ENCODE measurements at regions not wholly inside any gene's neighbourhood (a gene's known extent, or its start where the extent isn't known, plus 50 kb on each side); places are given as distances from the start of the nearest gene placed in this dataset.

DNA sequence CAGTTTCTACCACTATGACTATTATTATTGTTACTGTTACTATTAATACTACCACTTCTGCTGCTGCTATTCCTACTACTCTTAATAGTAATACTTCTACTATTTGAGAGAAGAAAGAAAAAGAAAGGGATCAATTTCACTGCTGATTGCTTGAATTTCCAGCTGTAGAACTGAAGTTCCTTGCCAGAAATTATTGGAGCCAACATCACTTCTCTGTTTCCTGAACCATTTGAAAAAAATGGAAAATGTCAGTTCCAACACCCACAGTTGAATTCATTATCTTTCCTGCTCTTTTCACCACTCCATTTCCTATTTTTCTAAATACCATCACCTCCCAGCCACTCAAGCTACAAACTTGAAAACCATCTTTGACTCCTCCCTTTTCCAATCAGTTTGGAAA, 54.1 kb upstream of the PIK3C2G start:
- Histone ChIP-seq H3K9ac (ENCODE audit: low read length) (no peak overlapping the region), H3K36me3 (replicated peaks; ENCODE audit: low read depth, low read length) (no peaks in the 10 kb centered on the region), H3K79me2 (ENCODE audit: low read length) (no peaks in the 10 kb centered on the region), H3K27me3 (ENCODE audit: low read depth, low read length) (peaks cover 10% of the 10 kb centered on the region; the same call in 1 of the 2 replicates), H4K20me1 (ENCODE audit: insufficient read depth, low read length) (no peaks in the 10 kb centered on the region), H3K27ac (ENCODE audit: low read length) (no peak overlapping the region), H3K4me1 (ENCODE audit: low read length) (peaks cover 24% of the 10 kb centered on the region), H3K4me3 (ENCODE audit: low read length) (no peak overlapping the region), H3K9me3 (ENCODE audit: insufficient read depth, low read length) (no peaks in the 10 kb centered on the region), H2AFZ (ENCODE audit: low read depth, low read length) (no peak overlapping the region), H3K4me2 (ENCODE audit: low read length) (no peak overlapping the region)
- TF ChIP-seq, protein P1, sequence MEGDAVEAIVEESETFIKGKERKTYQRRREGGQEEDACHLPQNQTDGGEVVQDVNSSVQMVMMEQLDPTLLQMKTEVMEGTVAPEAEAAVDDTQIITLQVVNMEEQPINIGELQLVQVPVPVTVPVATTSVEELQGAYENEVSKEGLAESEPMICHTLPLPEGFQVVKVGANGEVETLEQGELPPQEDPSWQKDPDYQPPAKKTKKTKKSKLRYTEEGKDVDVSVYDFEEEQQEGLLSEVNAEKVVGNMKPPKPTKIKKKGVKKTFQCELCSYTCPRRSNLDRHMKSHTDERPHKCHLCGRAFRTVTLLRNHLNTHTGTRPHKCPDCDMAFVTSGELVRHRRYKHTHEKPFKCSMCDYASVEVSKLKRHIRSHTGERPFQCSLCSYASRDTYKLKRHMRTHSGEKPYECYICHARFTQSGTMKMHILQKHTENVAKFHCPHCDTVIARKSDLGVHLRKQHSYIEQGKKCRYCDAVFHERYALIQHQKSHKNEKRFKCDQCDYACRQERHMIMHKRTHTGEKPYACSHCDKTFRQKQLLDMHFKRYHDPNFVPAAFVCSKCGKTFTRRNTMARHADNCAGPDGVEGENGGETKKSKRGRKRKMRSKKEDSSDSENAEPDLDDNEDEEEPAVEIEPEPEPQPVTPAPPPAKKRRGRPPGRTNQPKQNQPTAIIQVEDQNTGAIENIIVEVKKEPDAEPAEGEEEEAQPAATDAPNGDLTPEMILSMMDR (IDR thresholded peaks at IDR 0.05; ENCODE audit: low read depth, low read length) = no peak
- TF ChIP-seq EZH2phosphoT487 (IDR thresholded peaks at IDR 0.05; ENCODE audit: low read depth) = no peak

DNA sequence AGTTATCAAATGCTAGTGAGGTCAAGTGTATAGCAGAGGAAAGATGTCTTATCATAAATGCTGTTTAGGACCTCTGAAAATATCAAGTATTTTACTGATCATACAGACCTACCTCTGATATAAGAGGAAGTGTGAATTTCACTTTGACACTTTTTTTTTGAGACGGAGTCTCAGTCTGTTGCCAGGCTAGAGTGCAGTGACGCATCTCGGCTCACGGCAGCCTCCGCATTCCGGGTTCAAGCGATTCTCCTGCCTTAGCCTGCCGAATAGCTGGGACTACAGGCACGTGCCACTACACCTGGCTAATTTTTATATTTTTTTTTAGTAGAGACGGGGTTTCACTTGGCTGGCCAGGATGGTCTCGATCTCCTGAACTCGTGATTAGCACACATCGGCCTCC, 55.1 kb upstream of the PIK3C2G start:
- H4K20me1 ChIP-seq (ENCODE audit: insufficient read depth, low read length) = no peaks in the 10 kb centered on the region
- peak overlapping the region; percentile 77 for H3K4me2 ChIP-seq (ENCODE audit: low read length)
- no peaks in the 10 kb centered on the region for H3K9me3 ChIP-seq (ENCODE audit: insufficient read depth, low read length)
- H3K27me3 ChIP-seq (ENCODE audit: low read depth, low read length) = peaks cover 10% of the 10 kb centered on the region; the same call in 1 of the 2 replicates
- no peak for TF ChIP-seq EZH2phosphoT487 (IDR thresholded peaks at IDR 0.05; ENCODE audit: low read depth)
- H3K27ac ChIP-seq (ENCODE audit: low read length) = no peak overlapping the region
- peak overlapping the region; percentile 72 for H3K4me3 ChIP-seq (ENCODE audit: low read length)
- no peaks in the 10 kb centered on the region for H3K36me3 ChIP-seq (replicated peaks; ENCODE audit: low read depth, low read length)
- peaks cover 24% of the 10 kb centered on the region for H3K4me1 ChIP-seq (ENCODE audit: low read length)
- peak overlapping the region; percentile 40; the same call in 1 of the 2 replicates for H3K9ac ChIP-seq (ENCODE audit: low read length)
- no peaks in the 10 kb centered on the region for H3K79me2 ChIP-seq (ENCODE audit: low read length)
- H2AFZ ChIP-seq (ENCODE audit: low read depth, low read length) = no peak overlapping the region

DNA sequence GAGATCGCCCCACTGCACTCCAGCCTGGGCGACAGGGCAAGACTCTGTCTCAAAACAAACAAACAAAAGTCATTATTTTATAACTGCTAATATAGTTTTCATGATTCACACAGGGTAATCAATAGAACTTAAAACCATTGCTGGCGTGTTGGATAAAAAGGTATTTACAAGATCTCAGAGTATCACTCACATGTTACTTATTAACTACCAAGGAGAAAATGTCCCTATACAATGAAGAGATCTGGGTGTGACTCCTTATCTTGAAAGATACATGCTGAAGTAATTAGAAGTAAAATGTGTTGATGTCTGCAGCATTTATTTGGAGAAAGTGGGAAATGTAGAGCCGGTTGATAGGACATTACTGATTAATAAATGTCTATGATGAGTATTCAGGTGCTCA, 57.3 kb upstream of the PIK3C2G start:
- TF ChIP-seq, protein P1 (IDR thresholded peaks at IDR 0.05; ENCODE audit: low read depth, low read length) = no peak
- no peak for TF ChIP-seq EZH2phosphoT487 (IDR thresholded peaks at IDR 0.05; ENCODE audit: low read depth)
- H2AFZ ChIP-seq (ENCODE audit: low read depth, low read length) = no peak overlapping the region
- H3K9ac ChIP-seq (ENCODE audit: low read length) = no peak overlapping the region
- H3K4me1 ChIP-seq (ENCODE audit: low read length) = peaks cover 24% of the 10 kb centered on the region
- peaks cover 10% of the 10 kb centered on the region; the same call in 1 of the 2 replicates for H3K27me3 ChIP-seq (ENCODE audit: low read depth, low read length)
- H3K4me2 ChIP-seq (ENCODE audit: low read length) = no peak overlapping the region
- H4K20me1 ChIP-seq (ENCODE audit: insufficient read depth, low read length) = no peaks in the 10 kb centered on the region
- no peaks in the 10 kb centered on the region for H3K79me2 ChIP-seq (ENCODE audit: low read length)
- H3K27ac ChIP-seq (ENCODE audit: low read length) = no peak overlapping the region
- no peak overlapping the region for H3K4me3 ChIP-seq (ENCODE audit: low read length)
- no peaks in the 10 kb centered on the region for H3K36me3 ChIP-seq (replicated peaks; ENCODE audit: low read depth, low read length)
- no peaks in the 10 kb centered on the region for H3K9me3 ChIP-seq (ENCODE audit: insufficient read depth, low read length)

DNA sequence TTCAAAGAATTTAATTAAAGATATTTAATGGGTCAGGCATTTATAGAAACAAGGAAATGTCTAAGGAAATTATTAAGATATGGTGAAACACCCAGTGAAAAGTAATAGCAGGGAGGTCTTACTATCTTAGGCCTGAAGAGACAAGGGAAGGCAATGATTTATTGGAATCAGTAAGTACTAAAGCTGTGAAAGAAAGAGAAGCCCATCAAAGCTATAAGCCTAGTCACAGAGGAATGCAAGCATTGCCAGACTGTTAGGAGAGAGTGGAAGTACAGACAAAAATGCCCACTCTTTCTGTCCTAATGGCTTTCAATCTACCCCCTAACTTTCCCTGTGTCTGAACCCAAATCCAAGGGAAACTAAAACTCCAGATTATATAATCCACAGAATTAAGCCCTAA, 69.2 kb upstream of the PIK3C2G start:
- H4K20me1 ChIP-seq (ENCODE audit: insufficient read depth, low read length) = no peaks in the 10 kb centered on the region

More for the DNA sequence above, 69.2 kb upstream of the PIK3C2G start:
- H3K4me3 ChIP-seq (ENCODE audit: low read length) = no peak overlapping the region
- H3K9ac ChIP-seq (ENCODE audit: low read length) = no peak overlapping the region
- H3K9me3 ChIP-seq (ENCODE audit: insufficient read depth, low read length) = no peaks in the 10 kb centered on the region
- TF ChIP-seq EZH2phosphoT487 (IDR thresholded peaks at IDR 0.05; ENCODE audit: low read depth) = no peak
- TF ChIP-seq, protein P1 (IDR thresholded peaks at IDR 0.05; ENCODE audit: low read depth, low read length) = no peak
- no peak overlapping the region for H2AFZ ChIP-seq (ENCODE audit: low read depth, low read length)
- no peaks in the 10 kb centered on the region for H3K4me1 ChIP-seq (ENCODE audit: low read length)
- no peaks in the 10 kb centered on the region for H3K79me2 ChIP-seq (ENCODE audit: low read length)
- H3K4me2 ChIP-seq (ENCODE audit: low read length) = no peak overlapping the region
- no peaks in the 10 kb centered on the region for H3K36me3 ChIP-seq (replicated peaks; ENCODE audit: low read depth, low read length)
- H3K27ac ChIP-seq (ENCODE audit: low read length) = no peak overlapping the region
- no peaks in the 10 kb centered on the region for H3K27me3 ChIP-seq (ENCODE audit: low read depth, low read length)
